ENCODE measurements at regions not wholly inside any gene's neighbourhood (a gene's known extent, or its start where the extent isn't known, plus 50 kb on each side); places are given as distances from the start of the nearest gene placed in this dataset.

DNA sequence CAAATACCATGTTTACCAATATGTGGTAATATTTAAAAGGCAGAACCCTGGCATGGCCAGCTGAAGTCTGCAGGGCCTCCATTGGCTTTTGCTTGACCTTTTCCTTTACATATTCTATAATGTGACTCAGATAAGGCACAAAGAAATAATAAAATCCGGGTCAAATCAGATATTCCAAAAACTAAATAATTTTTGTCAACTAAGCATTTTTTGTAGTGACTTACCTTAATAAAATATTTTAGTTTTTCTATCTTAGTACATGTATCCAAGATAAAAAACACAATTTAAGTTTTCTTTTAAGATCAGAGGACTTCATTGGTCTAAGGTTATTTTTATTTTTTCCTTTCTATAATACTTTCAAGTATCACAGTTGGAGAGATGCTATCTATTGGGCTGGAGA, 179.4 kb upstream of the ADAMTS5 start:
- no peak for TF ChIP-seq POLR2A (IDR thresholded peaks at IDR 0.05)
- TF ChIP-seq EP300 (IDR thresholded peaks at IDR 0.05): no peak
- TF ChIP-seq, protein P1, sequence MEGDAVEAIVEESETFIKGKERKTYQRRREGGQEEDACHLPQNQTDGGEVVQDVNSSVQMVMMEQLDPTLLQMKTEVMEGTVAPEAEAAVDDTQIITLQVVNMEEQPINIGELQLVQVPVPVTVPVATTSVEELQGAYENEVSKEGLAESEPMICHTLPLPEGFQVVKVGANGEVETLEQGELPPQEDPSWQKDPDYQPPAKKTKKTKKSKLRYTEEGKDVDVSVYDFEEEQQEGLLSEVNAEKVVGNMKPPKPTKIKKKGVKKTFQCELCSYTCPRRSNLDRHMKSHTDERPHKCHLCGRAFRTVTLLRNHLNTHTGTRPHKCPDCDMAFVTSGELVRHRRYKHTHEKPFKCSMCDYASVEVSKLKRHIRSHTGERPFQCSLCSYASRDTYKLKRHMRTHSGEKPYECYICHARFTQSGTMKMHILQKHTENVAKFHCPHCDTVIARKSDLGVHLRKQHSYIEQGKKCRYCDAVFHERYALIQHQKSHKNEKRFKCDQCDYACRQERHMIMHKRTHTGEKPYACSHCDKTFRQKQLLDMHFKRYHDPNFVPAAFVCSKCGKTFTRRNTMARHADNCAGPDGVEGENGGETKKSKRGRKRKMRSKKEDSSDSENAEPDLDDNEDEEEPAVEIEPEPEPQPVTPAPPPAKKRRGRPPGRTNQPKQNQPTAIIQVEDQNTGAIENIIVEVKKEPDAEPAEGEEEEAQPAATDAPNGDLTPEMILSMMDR (IDR thresholded peaks at IDR 0.05): no peak
